Fibroblast of skin of scalp (primary cell): ENCODE measurements at regions not wholly inside any gene's neighbourhood (a gene's known extent, or its start where the extent isn't known, plus 50 kb on each side); places are given as distances from the start of the nearest gene placed in this dataset.

Source experiments
- DNase-seq: peaks from one replicate; pipeline ENCODE4 v3.0.0-alpha.2; 2013

DNA sequence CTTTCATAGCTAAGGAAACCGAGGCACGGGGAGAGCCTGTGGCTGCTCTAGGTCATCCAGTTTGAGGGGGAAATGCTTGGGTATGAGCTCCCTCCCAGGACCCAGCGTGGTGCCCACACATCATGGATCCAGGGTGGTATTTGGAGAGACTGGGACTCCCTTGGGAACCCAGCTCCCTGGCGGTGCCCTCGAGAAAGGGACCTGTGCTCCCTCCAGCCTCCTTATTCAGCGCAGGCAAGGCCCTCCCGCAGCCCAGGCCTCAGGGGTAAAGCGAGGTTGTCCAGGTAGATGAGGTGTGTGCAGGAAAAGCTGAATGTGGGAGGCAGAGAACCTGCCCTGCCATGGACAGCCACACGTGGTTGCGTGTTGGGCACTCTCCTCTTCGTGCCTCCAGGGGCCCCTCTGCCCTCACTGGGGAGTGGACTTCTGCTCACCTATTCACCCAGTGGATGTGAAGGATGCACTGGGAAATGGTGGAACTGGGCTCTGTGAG is 53.8 kb upstream of the GPR78 start:
- no peak for DNase-seq

DNA sequence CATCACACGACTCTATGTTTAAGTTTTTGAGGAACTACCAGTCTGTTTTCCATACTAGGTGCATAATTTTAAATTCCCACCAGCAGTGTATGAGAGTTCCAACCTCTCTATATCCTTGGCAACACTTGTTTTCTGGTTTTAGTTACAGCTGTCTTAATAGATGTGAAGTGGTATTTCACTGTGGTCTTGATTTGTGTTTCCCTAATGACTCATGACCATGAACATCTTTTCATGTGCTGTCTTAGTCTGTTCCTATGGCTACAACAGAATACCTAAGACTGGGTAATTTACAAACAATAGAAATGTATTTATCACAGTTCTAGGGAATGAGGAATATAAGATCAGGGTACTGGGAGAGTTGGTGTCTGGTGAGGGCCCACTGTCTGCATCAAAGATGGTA is 51.5 kb upstream of the GPR78 start:
- peak; percentile 89 for DNase-seq
